GM23338 (cell line): ENCODE measurements at regions not wholly inside any gene's neighbourhood (a gene's known extent, or its start where the extent isn't known, plus 50 kb on each side); places are given as distances from the start of the nearest gene placed in this dataset.
"Not testable (repeated sequence)": the region's sequence is repeated elsewhere in the genome, so short reads cannot be mapped to it uniquely, and the experiment has no call there.

ENCODE experiments used
- ATAC-seq: fragments of 200-7000 bp; cut with Tn5 transposase; 3 replicates; pipeline ENCODE4 v1.9.1; 2020
- DNase-seq: peaks from one replicate; pipeline ENCODE4 v3.0.0-alpha.2; 2015; ENCODE audit warnings: low spot score
- H2AFZ ChIP-seq: fragments of 200-600 bp; sonication (generic); 2 replicates; pipeline ENCODE4 v1.8.0; 2016; ENCODE audit warnings: antibody characterized with exemption, mild to moderate bottlenecking, moderate library complexity
- H3F3A ChIP-seq: fragments of 200-600 bp; sonication (generic); replicated peaks from 2 replicates; pipeline ENCODE4 v1.8.0; 2017; ENCODE audit warnings: antibody characterized with exemption, mixed run types, low read depth
- H3K27ac ChIP-seq: fragments of 200-600 bp; sonication (generic); 2 replicates; pipeline ENCODE4 v1.6.1; 2016; ENCODE audit warnings: low read depth
- H3K27me3 ChIP-seq: fragments of 200-600 bp; sonication (generic); 2 replicates; pipeline ENCODE4 v1.8.0; 2016; ENCODE audit warnings: mild to moderate bottlenecking, mixed run types, moderate library complexity; ENCODE audit not compliant: insufficient read depth
- H3K36me3 ChIP-seq: fragments of 200-600 bp; sonication (generic); 2 replicates; pipeline ENCODE4 v1.8.0; 2016; ENCODE audit warnings: mild to moderate bottlenecking; ENCODE audit not compliant: insufficient read depth
- H3K4me1 ChIP-seq: fragments of 200-600 bp; sonication (generic); 2 replicates; pipeline ENCODE4 v1.8.0; 2016; ENCODE audit warnings: mild to moderate bottlenecking, moderate library complexity; ENCODE audit not compliant: insufficient read depth
- H3K4me2 ChIP-seq: fragments of 200-600 bp; sonication (generic); 2 replicates; pipeline ENCODE4 v1.7.1; 2017; ENCODE audit warnings: mixed run types
- H3K4me3 ChIP-seq: fragments of 200-600 bp; sonication (generic); 2 replicates; pipeline ENCODE4 v1.6.1; 2016; ENCODE audit warnings: mixed run types
- H3K79me2 ChIP-seq: fragments of 200-600 bp; sonication (generic); replicated peaks from 2 replicates; pipeline ENCODE4 v1.8.0; 2017; ENCODE audit warnings: mild to moderate bottlenecking; ENCODE audit not compliant: insufficient read depth
- H3K9me2 ChIP-seq: fragments of 200-600 bp; sonication (generic); 2 replicates; pipeline ENCODE4 v1.8.0; 2017; ENCODE audit not compliant: insufficient read depth
- H4K20me1 ChIP-seq: fragments of 200-600 bp; sonication (generic); replicated peaks from 2 replicates; pipeline ENCODE4 v1.8.0; 2017; ENCODE audit warnings: mild to moderate bottlenecking; ENCODE audit not compliant: insufficient read depth
- H3K27ac Mint-ChIP-seq: 2 replicates; pipeline ENCODE4 v1.8.0; 2020; ENCODE audit warnings: inconsistent platforms, mild to moderate bottlenecking, moderate library complexity, mixed read lengths
- H3K27me3 Mint-ChIP-seq: 3 replicates; pipeline ENCODE4 v1.8.0; 2022; ENCODE audit warnings: low read depth, mild to moderate bottlenecking, moderate library complexity, mixed read lengths, inconsistent platforms; ENCODE audit not compliant: insufficient read depth, poor library complexity
- H3K36me3 Mint-ChIP-seq: 3 replicates; pipeline ENCODE4 v1.8.0; 2021; ENCODE audit warnings: low read depth, mild to moderate bottlenecking, inconsistent platforms, moderate library complexity, mixed read lengths
- H3K4me1 Mint-ChIP-seq: 3 replicates; pipeline ENCODE4 v1.8.0; 2020; ENCODE audit warnings: mild to moderate bottlenecking, inconsistent platforms, mixed read lengths
- H3K4me3 Mint-ChIP-seq: 3 replicates; pipeline ENCODE4 v1.8.0; 2021; ENCODE audit warnings: moderate library complexity, mild to moderate bottlenecking, inconsistent platforms, mixed read lengths
- H3K9me3 Mint-ChIP-seq: 3 replicates; pipeline ENCODE4 v1.8.0; 2020; ENCODE audit warnings: moderate library complexity, mild to moderate bottlenecking, inconsistent platforms, mixed read lengths

GRCh38 chr1:109857702-109858101 is 52.9 kb upstream of the CSF1 start:
- H3K27ac Mint-ChIP-seq, H3K27ac ChIP-seq, H3K36me3 Mint-ChIP-seq, H3K4me1 ChIP-seq, H4K20me1 ChIP-seq, H3K4me2 ChIP-seq, H3K79me2 ChIP-seq, H3F3A ChIP-seq, H3K27me3 ChIP-seq, H2AFZ ChIP-seq, H3K9me3 Mint-ChIP-seq, H3K36me3 ChIP-seq, ATAC-seq, H3K27me3 Mint-ChIP-seq, DNase-seq, H3K4me3 ChIP-seq, H3K4me3 Mint-ChIP-seq, H3K4me1 Mint-ChIP-seq, H3K9me2 ChIP-seq: not testable (repeated sequence)

- H3K27me3 ChIP-seq, H3K36me3 Mint-ChIP-seq, H3K4me3 Mint-ChIP-seq, H3K4me2 ChIP-seq, H2AFZ ChIP-seq, H4K20me1 ChIP-seq, H3K4me3 ChIP-seq, H3K27ac ChIP-seq, H3K9me3 Mint-ChIP-seq, H3K36me3 ChIP-seq, H3K4me1 Mint-ChIP-seq, DNase-seq, H3K79me2 ChIP-seq, H3K4me1 ChIP-seq, H3K9me2 ChIP-seq, H3K27me3 Mint-ChIP-seq, H3K27ac Mint-ChIP-seq, ATAC-seq, H3F3A ChIP-seq: not testable (repeated sequence)
Measured at GRCh38 chr1:109855986-109856385, 54.7 kb upstream of the CSF1 start.

GRCh38 chr1:109853972-109854371 is 56.7 kb upstream of the CSF1 start:
- not testable (repeated sequence) for DNase-seq, H3K4me3 Mint-ChIP-seq, H3K4me2 ChIP-seq, H3K27me3 ChIP-seq, H3K4me1 Mint-ChIP-seq, H4K20me1 ChIP-seq, H3K4me1 ChIP-seq, H3K9me2 ChIP-seq, H3K36me3 ChIP-seq, H3K27ac ChIP-seq, ATAC-seq, H3K4me3 ChIP-seq, H3K27ac Mint-ChIP-seq, H3K27me3 Mint-ChIP-seq, H2AFZ ChIP-seq, H3K9me3 Mint-ChIP-seq, H3K36me3 Mint-ChIP-seq, H3K79me2 ChIP-seq, H3F3A ChIP-seq

GRCh38 chr1:109852221-109853015 is 58.2 kb upstream of the CSF1 start:
- H3K27me3 ChIP-seq, H2AFZ ChIP-seq, H3K4me1 ChIP-seq, H3K27ac Mint-ChIP-seq, H3K4me1 Mint-ChIP-seq, H3K36me3 ChIP-seq, H4K20me1 ChIP-seq, H3K27me3 Mint-ChIP-seq, ATAC-seq, H3K4me3 ChIP-seq, H3K79me2 ChIP-seq, DNase-seq, H3K4me2 ChIP-seq, H3F3A ChIP-seq, H3K27ac ChIP-seq, H3K9me3 Mint-ChIP-seq, H3K4me3 Mint-ChIP-seq, H3K36me3 Mint-ChIP-seq, H3K9me2 ChIP-seq: not testable (repeated sequence)
